Fibroblast of skin of abdomen (primary cell): ENCODE measurements at regions not wholly inside any gene's neighbourhood (a gene's known extent, or its start where the extent isn't known, plus 50 kb on each side); places are given as distances from the start of the nearest gene placed in this dataset.

Source experiments
- DNase-seq: peaks from one replicate; pipeline ENCODE4 v3.0.0-alpha.2; 2013

DNA sequence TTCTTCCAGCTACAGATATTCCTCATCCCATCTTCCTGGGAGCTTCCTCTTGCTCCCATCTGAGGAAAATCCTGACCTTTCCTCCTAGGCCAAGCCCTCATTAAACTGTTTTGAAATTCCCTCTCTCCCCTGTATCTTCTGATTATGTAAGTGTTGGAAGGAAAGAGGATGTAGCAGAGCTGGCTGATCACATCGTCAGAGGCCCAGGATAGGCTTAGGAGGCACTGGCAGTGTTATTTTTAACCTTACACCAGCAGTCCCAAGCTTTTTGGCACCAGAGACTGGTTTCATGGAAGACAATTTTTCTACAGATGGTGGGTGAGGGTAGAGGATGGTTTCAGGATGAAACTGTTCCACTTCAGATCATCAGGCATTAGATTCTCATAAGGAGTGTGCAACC, 630.4 kb downstream of the EPHA4 start:
- DNase-seq = no peak

DNA sequence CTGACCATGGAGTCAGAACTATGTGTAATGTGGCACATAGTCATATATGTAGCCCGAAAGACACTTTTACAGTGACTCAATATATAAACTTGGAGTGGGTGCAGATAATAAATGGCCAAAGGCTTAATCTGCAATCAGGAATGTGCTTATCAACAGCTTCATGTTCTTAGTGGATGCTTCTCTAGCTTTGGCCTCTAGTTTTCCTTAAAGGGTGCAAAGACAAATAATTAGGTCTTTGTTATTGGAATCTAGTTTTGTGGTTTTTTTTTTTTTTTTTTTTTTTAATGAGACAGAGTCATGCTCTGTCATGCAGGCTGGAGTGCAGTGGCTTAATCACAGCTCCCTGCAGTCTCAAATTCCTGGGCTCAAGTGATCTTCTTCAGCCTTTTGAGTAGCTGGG, 625.6 kb downstream of the EPHA4 start:
- DNase-seq = no peak

DNA sequence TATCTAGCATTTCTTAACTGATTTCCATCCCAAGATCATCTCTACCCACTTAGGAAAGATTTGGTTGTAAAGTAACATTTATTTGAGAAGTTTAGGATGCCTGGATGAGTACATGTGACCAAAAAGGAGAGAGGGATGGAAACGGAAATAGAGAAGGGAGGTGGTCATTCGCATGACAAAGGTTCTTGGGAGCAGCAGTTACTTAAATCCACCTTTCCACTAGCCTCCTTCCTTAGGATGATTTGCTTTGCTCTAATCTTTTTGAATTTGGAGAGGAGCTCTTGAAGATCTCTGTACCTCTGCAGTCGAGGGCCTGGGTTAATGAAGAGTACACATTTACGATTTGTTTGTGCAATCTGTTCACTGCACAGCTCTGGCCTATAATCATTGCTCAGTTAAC, 623.5 kb downstream of the EPHA4 start:
- DNase-seq = no peak

DNA sequence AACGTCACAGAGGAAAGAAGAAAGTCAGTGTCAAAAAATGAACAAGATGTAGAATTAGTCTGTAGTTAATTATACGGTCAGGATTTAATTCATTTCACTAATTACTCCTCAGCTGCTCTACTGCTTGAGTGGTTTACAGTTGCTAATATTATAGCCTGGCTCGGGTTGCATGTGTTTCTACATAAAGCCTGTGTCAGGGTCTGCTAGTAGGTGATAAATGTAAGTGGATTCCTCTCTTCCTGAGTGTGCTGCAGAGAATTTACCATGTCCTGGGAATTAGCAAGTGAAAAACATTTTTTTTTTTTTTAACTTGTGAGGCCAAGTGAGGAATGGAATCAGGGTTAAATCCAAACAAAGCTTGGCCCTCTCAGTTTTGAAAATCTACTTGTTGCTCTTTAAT, 622.6 kb downstream of the EPHA4 start:
- DNase-seq = no peak

DNA sequence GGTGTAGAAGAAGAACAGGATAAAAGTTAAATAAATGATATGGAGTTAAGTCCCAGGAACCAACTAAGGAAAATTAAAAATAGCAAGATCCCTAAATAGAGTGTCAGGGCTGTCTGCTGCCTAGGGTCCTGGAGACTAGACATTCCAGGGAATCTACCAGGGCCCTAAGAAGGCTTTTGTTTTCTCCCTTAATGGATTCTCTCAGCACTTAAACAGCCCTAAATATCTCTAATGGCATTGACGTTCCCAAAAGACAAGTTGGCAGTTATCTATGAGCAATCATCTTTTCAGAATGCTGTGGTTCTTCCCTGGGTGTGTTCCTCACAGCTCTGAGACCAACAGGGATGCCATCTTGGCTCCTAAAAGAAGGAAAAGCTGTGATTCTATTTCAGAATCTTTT, 616.3 kb downstream of the EPHA4 start:
- no peak for DNase-seq

DNA sequence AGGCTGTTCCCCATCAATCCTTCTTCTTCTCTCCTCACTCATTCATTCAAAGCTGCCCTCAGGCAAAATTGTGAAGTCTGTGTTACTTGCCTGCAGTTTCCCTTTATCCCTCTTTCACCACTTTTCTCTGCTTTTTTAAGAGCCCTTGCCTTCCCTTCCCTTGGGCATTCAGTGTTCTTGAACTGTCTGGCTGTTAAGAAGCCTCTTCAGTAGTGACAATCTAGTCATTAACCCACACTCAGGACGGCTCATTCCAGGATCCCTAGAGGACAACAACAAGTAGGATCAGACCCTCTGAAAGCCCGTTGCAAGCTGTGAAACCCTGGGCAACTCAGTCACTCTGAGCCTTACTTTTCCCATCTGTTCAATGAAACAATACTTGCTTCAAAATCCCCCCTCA, 615.7 kb downstream of the EPHA4 start:
- no peak for DNase-seq

DNA sequence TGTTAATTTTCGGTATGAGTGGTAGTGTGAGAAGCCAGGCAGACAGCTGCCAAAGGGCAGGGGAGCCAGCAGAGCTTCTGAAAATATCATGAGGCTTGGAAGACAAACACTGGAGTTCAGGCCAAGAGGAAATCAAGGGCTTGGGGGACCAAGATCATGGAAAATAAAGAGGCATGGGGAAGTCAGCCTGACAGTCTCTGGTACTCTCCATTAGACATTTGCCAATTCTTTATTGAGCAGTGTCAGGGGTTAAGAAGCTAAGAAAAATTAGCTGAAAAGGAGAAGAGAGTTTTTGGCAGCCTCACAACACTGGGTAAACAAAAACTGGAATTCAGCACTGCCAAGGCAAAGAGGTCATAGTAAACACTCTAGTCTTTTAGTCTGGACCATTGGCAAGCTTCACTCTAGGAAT, 612.7 kb downstream of the EPHA4 start:
- no peak for DNase-seq

DNA sequence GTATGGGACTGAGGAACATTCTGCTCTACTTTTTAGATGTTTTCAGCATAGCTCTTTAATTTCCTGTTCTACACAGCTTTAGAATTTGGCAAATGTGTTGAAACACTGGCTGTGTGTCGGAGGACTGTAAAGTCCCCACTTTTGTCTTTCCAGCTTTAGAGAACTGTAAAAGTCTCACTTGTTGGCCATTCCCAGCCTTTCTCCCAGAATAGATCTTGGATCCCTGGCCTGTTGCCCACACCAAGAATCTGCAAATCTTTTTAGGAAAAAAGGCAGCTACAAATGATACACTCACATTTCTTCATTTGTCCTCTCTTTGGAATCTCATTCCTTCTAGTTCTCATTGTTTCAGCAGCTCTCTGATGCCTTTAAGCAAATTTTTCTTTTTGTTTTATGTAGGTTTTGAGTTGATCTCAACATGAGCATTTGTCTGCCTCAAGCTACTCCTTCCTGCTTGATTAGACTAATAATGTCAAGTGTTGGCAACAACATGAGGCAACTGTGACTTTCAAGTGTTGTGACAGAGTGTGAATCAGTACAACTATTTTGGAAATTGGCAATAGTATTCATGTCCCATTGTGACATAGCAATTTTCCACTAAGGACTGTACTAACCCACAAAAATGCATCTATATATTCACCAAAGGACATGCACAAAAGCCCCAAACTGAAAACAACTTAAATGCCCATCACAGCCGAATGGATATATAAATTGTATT, 610.8 kb downstream of the EPHA4 start:
- DNase-seq = no peak

DNA sequence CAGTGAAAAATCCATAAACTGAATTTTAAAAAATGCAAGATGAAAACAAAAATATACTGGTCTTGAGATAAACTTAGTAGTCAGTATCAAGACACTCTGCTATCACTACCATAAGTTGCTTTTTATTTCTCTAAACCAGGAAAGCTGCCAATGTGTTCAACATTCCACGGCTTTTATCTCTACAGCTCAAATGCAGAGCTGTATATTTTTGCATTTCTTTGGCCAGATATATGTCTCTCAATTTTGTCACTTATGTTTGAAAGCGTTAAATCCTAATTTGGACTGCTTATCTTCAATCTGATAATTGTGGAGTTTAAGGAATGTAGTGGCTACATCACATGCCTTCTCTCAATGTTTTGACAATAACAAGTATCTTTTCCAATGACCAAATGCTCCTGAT, 609.5 kb downstream of the EPHA4 start:
- peak; percentile 23 for DNase-seq

DNA sequence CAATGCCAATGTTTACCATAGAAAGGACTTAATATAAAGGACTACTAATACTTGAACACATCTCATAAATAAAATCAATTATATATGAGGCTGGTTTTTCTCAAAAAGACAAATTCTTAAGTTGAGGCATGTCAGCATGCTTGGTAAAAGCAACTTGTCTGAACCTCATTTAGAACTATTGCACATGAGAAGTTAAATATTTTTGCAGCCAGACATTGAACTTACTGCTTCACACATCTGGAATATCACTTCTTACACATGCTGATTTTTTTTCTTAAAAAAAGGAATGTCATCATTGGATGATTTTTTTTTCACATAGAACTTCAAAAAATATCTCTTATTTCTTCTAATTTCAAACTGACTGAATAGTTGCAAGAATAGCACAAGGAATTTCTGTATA, 609.0 kb downstream of the EPHA4 start:
- no peak for DNase-seq

DNA sequence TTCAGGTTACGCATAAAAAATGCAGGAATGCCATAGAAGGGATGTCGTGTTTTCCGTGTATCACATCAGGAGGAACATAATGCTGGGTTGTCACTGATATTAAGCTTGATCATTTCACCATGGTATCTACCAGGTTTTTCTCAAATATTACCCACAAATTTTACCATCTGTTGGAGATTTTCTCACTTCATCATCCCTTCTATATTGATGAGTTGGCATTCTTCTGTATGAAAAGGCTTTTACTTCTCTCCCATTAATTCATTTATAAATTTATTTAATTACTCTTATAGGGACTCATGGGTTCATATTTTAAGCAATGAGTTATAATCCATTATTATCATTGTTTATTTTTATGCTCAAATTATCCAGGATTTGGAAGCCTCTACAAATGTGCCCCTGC, 608.2 kb downstream of the EPHA4 start:
- no peak for DNase-seq

DNA sequence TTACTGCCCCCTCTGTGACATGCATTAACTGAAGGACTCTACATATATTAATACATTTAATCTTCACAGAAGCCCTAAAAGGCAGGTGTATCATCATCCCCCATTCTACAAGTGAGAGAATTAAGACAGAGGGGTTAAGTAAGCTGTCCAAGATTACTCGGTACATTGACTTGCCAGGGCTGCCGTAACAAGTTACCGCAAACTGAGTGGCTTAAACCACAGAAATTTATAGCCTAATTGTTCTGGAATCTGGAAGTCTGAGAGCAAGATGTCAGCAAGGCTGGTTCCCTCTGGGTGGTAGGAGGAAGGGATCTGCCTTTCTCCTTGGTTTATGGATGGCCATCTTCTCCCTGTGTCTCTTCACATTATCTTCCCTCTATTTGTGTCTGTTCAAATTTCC, 605.5 kb downstream of the EPHA4 start:
- peak; percentile 77 for DNase-seq

DNA sequence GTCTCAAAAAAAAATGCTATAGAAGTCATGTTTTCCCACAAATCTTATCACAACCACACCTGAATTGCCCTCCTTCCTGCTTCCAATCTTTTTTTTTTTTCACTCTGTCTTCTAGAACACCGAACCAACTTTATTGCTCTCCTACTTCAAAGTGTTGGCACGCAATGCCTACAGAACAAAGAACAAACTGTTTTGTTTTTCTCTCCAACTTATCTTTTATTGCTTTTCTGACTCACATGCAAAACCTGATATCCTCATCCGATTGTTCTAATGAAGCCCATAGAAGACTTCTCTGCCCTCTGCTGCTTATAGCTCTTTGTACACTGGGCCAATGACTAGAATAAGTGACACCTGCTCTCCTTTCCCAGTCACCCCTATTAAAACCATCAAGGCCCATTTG, 602.8 kb downstream of the EPHA4 start:
- DNase-seq = no peak

DNA sequence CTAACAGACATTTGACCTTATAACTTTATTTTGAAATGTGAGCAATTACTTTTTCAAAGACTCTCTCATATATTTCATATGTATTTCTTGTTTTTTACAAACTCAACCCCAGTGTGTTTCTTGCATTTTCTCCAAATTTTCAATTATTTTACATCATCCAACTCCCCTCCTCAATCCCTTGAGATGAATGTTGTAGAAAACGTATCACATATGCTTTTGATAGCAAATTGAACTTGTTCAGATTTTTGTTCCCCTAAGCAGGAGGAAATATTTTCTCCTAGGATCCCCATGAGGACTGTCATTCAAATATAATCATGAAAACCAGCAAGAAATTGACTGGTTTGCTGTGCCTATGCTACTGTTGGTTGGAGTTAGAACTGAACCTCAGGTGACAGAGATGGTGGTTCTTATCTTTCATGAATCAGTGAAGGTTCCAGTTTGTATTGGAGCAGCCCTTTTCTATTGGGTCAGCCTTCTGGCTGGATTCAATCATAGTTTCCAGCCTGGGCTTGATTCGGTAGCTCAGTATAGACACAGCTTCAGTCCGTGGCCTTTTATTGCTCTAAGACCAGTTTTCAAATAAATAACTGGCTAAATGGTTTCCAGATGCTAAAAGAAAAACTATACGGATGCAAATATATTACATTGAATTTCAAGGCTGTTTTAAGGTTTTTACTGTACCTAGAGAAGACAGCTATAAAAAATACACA, 591.0 kb downstream of the EPHA4 start:
- no peak for DNase-seq

DNA sequence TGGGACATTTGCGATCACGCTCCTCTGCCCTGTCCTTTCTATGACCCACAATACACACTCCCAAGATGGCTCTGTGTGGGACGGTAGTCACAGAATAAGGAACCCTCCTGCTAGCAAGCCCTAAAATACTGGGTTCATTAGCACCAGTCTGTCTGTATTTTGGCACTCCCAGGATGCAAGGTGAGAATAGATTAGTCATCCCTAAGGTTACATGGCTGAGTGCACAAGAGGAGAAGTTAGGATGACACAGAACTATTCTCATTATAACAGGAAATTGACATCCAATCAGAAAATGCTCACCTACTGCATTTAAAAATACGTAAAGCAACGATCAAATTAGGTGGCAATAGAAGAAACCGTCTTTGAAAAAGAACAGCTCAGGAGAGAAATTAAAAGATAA, 590.2 kb downstream of the EPHA4 start:
- no peak for DNase-seq

DNA sequence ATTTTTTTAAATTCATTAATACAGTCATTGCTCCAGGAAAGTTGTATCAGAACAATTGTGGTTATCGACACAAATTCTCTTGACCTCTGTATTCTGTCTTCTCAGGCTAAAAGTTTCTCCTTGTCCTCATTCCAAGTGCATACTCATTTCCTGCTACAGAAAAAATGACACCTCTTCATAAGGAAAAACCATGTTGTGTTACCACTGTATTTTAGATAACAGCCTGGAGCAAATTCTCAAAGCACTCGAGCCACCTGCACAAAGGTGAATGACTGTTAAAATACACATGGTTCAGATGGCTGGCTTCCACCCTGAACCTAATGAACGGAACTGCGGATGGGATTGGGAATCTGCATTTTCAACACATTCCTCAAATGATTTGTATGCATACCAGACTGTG, 586.5 kb downstream of the EPHA4 start:
- DNase-seq = no peak

DNA sequence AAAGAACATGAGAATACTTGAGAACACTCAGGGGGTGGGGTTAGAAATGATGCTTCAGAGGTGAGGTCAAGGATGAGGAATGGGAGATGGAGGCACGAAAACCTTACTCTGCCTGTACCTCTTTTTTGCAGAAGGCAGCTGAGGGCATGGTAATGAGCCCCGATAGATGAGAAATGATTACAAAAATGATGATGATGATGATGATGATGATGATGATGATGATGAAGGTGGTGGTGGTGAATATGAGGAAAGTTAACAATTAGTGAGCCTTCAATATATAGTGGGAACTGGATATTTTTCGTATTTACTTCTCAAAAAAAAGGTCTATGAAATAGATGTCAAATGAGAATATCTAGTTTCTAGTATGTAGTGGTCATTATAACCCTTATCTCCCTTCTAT, 584.3 kb downstream of the EPHA4 start:
- no peak for DNase-seq

DNA sequence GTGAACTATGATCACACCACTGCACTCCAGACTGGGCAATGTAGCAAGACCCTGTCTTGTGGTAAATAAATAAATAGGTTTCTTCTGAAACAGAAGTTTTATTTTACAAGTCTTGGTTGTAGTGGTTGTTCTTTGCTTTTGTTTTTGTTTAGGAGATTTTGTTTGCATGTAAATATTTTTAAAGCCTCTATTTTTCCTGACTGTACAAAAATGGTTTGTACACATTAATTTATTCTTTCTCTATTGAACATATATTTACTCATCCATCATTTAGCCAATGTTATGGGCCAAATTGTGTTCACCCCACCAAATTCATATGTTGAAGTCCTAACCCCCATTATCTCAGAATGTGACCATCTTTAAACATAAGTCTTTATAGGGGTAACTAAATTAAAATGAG, 580.1 kb downstream of the EPHA4 start:
- no peak for DNase-seq

DNA sequence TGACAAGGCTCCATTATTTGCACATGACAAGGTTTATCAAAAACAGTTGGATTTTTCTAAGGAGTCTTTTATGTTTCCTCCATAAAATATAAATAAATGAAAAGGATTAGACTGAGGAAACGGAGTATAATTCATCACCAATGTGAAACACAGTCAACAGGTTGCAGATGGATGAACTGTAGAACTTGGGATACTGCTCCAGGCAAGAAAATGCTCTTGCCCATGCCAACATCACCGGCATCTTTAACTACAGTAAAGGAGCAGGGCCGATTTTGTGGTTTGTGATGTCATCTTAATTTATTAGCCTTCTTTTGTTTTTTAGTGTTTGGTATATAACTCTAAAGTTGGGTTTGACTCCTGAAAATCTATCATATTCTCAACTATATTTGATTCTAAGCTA, 577.3 kb downstream of the EPHA4 start:
- DNase-seq = peak; percentile 21

DNA sequence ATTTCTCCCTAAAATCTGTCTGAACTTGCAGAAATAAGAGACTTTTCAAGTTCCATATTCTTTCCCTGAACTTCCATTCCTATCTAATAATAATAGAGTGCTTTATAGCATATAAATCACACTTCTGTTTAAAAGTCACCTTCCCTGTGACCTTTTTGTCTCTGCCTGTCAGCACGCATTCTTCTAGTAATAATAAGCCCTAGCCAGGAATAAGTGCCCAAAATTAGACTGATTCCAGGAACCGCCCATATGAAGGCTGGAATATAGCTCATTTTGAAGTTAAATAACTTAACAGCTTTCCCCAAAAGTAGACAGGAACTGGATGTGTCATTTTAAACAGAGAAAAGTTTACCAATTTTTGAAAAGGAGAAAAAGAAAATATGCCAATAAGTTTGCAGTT, 576.5 kb downstream of the EPHA4 start:
- no peak for DNase-seq

DNA sequence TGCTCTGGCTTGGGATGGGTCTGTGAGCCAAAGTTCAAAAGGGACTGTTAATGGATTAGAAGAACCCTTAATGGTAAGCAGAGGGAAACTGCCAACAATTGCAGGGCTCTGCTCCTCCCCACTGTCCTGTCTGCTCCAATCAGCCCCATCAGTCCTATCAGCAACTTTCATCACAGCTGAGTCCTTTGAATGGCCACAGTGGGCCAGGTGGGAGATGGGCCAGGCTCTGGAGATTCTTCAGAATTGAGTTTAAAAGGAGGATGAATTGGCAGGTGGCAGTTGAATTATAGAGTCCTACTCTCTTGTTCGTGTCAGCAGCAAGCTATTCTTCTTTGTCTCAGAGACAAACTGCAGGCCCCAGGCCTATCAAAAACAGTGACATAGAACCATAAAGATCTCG, 573.9 kb downstream of the EPHA4 start:
- DNase-seq = no peak

DNA sequence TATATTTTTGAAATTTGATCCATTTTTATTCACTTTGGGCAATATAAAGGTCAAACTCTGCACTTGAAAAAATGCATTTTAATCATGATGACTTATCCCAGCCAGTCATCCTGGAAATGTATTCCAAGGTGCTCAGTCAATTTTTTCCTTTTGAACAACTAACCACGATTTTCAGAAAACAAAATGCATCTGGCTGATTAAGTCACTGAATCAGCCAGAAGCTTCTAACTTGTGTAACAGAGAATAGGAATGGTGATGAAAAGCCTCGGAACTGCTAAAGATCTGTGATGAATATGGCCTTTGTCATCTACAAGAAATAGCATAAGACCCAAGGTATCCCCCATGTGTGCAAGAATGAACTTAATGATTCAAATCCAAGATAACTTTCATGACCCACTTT, 572.7 kb downstream of the EPHA4 start:
- peak; percentile 52 for DNase-seq

DNA sequence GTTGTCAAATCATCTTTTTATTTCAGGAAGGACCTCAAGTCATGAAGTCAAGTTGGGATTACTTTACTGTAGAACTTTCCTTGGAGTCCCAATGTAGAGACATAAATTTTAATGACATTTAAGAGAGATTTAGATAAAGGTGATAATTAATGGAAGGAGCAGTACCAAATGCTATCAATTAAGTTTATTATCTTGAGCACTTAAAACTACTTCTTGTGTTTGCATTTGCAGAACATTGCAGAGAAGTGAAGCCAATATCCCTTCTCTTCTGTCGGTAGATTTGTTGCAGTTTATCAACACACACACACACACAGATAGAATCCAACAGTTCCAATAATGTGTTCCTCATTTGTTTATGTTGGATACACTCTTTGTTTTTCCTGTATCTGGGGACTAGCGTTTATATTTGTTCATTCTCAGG, 570.7 kb downstream of the EPHA4 start:
- DNase-seq = no peak

DNA sequence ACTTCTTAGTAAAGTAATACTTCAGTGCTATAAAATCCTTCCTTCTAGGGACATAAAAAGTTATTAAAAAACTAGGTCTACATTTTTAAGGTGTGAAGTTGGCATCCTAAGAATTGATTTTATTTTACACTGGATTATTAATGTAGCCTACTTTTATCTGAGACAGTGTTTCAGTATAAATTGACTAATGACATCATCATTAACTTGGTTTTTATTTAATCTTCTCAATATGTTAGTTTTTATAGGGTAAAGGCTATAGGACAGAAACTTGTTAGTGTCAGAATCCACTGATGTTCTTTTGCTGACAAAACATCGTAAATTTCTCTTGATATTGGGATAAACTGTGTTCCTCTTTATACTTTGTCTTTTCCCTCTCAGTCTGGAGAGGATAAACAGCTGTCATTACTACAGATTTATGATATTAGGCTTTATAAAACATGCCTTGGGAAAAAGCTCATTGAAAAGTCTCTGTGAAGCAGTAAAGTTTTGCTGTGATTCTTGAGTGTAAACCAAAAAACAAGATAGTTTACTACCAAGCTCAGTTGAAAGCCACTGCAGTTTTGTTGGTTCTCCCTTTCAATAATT, 569.9 kb downstream of the EPHA4 start:
- no peak for DNase-seq
